ENCODE measurements at regions not wholly inside any gene's neighbourhood (a gene's known extent, or its start where the extent isn't known, plus 50 kb on each side); places are given as distances from the start of the nearest gene placed in this dataset.

- Histone ChIP-seq H3K4me3 (ENCODE audit: low read depth in 1 of 2, low read length in 1 of 2) (no peak overlapping the region), H3K36me3 (no peaks in the 10 kb centered on the region), H3K27me3 (no peaks in the 10 kb centered on the region), H3K9me3 (no peaks in the 10 kb centered on the region), H3K4me1 (ENCODE audit: control insufficient read depth in 1 of 2, insufficient read depth in 1 of 2, low read depth in 1 of 2, low read length in 1 of 2) (no peaks in the 10 kb centered on the region), H3K27ac (no peak overlapping the region)
- no peak for TF ChIP-seq CTCF (IDR thresholded peaks at IDR 0.05)
Observed at GRCh38 chr4:179095585-179096221, 1653.5 kb upstream of the AGA start.

GRCh38 chr4:179097741-179098140 is 1655.5 kb upstream of the AGA start:
- TF ChIP-seq CTCF (IDR thresholded peaks at IDR 0.05) = no peak
- H3K36me3 ChIP-seq = no peaks in the 10 kb centered on the region
- H3K27ac ChIP-seq = no peak overlapping the region
- H3K4me1 ChIP-seq (ENCODE audit: control insufficient read depth in 1 of 2, insufficient read depth in 1 of 2, low read depth in 1 of 2, low read length in 1 of 2) = no peaks in the 10 kb centered on the region
- no peaks in the 10 kb centered on the region for H3K27me3 ChIP-seq
- no peak overlapping the region for H3K4me3 ChIP-seq (ENCODE audit: low read depth in 1 of 2, low read length in 1 of 2)
- no peaks in the 10 kb centered on the region for H3K9me3 ChIP-seq

- Histone ChIP-seq H3K4me3 (ENCODE audit: low read depth in 1 of 2, low read length in 1 of 2) (no peak overlapping the region), H3K36me3 (no peaks in the 10 kb centered on the region), H3K4me1 (ENCODE audit: control insufficient read depth in 1 of 2, insufficient read depth in 1 of 2, low read depth in 1 of 2, low read length in 1 of 2) (no peaks in the 10 kb centered on the region), H3K27ac (no peak overlapping the region), H3K9me3 (no peaks in the 10 kb centered on the region), H3K27me3 (no peaks in the 10 kb centered on the region)
- no peak for TF ChIP-seq CTCF (IDR thresholded peaks at IDR 0.05)
Observed at GRCh38 chr4:179110356-179110755, 1668.1 kb upstream of the AGA start.

GRCh38 chr4:179110816-179111215 is 1668.6 kb upstream of the AGA start:
- Histone ChIP-seq H3K9me3 (no peaks in the 10 kb centered on the region), H3K27ac (no peak overlapping the region), H3K36me3 (no peaks in the 10 kb centered on the region), H3K27me3 (no peaks in the 10 kb centered on the region), H3K4me3 (ENCODE audit: low read depth in 1 of 2, low read length in 1 of 2) (no peak overlapping the region), H3K4me1 (ENCODE audit: control insufficient read depth in 1 of 2, insufficient read depth in 1 of 2, low read depth in 1 of 2, low read length in 1 of 2) (no peaks in the 10 kb centered on the region)
- no peak for TF ChIP-seq CTCF (IDR thresholded peaks at IDR 0.05)

GRCh38 chr4:179112441-179113170 is 1670.4 kb upstream of the AGA start:
- no peaks in the 10 kb centered on the region for H3K9me3 ChIP-seq
- H3K27ac ChIP-seq = no peak overlapping the region
- no peaks in the 10 kb centered on the region for H3K4me1 ChIP-seq (ENCODE audit: control insufficient read depth in 1 of 2, insufficient read depth in 1 of 2, low read depth in 1 of 2, low read length in 1 of 2)
- TF ChIP-seq CTCF (IDR thresholded peaks at IDR 0.05) = no peak
- H3K36me3 ChIP-seq = no peaks in the 10 kb centered on the region
- H3K4me3 ChIP-seq (ENCODE audit: low read depth in 1 of 2, low read length in 1 of 2) = no peak overlapping the region
- H3K27me3 ChIP-seq = no peaks in the 10 kb centered on the region
